ENCODE measurements at regions not wholly inside any gene's neighbourhood (a gene's known extent, or its start where the extent isn't known, plus 50 kb on each side); places are given as distances from the start of the nearest gene placed in this dataset.
"Not testable (repeated sequence)": the region's sequence is repeated elsewhere in the genome, so short reads cannot be mapped to it uniquely, and the experiment has no call there.

DNA sequence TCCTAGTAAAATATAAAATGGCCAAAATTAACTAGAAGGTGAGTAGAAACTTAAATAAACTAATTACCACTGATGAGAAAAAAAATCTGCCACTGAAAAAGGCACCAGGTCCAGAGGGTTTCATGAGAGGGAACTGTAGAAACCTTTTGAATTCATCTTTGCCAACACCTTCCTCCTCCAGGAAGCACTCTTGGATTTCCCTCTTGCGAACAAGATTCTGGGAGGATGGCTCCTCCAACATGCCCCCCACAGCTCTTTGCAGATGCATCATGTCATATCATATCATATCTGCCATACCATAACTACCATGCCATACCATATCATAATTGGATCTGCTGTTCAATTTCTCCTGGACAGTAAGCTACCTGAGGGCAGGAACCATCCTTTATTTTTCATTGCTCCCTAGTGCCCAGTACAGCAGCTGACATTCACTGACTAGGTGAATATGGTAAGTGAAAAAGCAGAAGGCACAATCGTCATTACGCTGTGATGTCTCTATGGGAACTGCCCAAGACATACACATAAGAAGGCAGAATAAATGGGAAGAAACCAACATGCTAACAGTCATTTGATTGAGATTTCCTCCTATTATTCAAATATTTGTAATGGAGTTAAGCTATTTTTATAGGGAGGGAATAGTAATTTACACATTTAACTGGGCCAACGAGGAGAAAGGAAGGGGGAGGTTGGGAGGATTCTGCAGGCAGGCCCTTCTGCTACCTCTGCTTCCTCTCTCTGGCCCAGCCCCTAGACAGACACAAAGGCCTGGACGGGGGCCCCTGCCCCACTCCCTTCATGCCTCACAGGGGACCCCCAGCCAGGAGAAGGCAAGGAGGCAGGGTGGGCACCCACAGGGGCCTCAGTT lies 110.1 kb upstream of the SMURF2 start:
- no peak for DNase-seq

DNA sequence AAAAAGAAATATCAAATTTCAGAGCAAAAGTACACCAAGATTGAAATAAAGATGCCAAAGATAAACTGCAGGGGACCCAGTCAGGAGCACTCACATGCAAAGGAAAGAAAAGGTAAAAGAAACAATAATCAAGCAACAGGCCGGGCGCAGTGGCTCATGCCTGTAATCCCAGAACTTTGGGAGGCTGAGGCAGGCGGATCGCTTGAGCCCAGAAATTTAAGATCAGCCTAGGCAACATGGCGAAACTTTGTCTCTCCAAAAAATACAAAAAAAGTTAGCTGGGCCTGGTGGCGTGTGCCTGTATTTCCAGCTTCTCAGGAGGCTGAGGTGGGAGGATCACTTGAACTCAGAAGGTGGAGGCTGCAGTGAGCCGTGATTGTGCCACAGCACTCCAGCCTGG lies 107.6 kb upstream of the SMURF2 start:
- DNase-seq, result no peak

DNA sequence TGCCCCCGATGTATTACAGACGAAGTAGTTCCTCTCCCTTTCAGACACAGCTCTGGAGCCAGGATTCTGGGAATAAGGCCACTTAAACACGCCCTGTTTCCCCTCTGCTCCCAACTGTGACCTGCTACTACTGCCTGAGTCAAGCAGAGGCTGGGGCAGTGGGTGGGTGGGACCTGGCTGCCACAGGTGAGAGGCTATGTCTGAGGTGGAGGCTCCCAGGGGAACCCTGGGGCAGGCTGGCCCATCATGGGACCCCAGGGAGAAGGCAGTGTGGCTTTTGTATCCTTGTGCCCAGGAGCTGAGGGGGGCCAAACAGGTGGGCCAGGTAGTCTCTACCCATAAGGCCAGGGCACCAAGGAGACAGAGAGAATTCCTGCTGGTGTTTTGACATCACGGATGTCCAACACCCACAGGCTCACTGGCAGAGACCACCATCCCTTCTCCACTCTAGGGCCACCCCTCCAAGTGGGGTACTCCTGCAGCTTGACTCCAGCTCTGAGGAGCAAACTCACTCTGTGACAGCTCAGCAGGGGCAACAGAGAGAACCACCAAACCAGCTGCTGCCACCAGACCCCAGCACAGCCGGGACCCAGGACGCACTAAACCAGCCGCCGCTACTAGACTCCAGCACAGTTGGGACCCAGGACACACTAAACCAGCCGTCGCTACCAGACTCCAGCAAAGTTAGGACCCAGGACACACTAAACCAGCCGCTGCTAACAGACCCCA lies 105.3 kb upstream of the SMURF2 start:
- no peak for DNase-seq

DNA sequence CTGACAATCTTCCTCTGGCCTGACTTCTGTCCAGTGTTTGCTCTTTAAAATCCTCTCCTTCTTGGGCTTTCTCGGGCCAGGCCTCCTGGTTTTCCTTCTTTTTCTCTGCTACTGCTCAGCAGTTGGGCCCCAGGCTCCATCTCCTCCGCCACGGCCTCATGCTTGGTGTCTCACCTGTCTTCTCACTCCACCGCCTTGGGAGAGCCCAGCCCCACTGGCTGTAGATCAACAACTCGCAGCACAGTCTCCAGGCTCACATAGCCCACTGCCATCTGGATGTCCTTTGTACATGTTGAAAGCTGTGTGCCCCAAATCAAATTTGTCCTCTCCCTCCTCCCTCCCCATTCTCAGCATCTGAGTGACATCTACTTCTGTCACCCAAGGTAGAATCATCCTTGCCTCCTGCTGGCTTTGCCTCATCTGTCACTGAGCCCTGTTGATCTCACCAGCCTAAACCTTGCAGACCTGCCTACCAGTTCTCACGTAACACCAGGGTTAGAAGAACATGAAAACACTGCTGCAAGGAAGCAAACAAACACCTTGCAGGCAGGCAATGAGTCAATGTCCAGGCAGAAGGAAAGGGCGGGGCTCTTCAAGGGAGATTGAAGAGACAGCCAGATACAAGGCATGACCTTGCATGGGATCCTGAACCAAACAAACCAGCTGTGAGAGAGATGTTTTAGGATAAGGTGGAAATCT lies 103.2 kb upstream of the SMURF2 start:
- no peak for DNase-seq

DNA sequence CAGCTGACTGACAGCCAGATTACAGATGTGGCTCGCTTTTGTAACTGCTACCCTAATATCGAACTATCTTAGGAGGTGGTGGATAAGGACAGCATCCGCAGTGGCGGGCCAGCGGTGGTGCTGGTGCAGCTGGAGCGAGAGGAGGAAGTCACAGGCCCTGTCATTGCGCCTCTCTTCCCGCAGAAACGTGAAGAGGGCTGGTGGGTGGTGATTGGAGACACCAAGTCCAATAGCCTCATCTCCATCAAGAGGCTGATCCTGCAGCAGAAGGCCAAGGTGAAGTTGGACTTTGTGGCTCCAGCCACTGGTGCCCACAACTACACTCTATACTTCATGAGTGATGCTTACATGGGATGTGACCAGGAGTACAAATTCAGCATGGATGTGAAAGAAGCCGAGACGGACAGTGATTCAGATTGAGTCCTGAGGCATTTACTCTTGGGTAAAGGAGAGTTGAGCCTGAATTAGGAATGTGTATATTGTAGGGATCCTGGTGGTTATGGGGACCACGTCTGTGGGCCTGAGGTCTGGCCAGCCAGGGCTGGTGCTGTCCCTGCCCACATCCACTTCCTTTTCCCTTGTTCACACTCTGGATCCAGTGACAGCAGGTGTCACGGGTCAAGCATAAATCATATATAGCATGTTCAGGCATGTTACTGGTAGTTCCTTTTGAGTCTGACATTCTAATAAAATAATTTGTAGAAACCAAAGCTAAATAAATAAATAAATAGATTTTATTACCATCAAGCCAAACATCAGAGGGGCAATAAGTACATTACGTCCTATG lies 89.0 kb upstream of the SMURF2 start:
- DNase-seq, result no peak

DNA sequence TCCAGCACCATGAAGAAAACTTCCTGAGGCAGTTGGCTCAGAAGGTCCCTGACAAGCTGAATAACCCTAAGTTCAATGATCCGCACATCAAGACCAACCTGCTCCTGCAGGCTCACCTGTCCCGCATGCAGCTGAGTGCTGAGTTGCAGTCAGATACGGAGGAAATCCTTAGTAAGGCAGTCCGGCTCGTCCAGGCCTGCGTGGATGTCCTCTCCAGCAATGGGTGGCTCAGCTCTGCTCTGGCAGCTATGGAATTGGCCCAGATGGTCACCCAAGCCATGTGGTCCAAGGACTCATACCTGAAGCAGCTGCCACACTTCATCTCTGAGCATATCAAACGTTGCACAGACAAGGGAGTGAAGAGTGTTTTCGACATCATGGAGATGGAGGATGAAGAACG lies 88.4 kb upstream of the SMURF2 start:
- DNase-seq, result no peak

DNA sequence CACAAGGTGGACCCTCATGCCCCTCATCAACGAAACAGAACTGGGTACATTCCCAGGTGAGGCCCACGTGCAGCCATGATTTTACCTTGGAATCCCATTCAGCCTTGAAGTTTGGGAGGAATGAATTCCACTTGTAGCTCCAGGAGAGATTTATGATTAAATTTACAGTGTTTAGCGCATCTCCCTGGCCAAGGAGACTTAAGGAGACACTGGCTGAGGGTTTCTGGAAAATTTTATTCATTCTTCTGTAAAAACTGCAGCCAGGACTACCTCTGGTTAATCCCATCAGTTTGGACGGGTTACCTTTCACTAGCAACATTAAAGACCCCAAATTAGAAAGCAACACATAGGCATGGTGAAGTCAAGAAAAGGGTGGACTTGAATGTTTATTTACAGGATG lies 87.2 kb upstream of the SMURF2 start:
- DNase-seq, result no peak

DNA sequence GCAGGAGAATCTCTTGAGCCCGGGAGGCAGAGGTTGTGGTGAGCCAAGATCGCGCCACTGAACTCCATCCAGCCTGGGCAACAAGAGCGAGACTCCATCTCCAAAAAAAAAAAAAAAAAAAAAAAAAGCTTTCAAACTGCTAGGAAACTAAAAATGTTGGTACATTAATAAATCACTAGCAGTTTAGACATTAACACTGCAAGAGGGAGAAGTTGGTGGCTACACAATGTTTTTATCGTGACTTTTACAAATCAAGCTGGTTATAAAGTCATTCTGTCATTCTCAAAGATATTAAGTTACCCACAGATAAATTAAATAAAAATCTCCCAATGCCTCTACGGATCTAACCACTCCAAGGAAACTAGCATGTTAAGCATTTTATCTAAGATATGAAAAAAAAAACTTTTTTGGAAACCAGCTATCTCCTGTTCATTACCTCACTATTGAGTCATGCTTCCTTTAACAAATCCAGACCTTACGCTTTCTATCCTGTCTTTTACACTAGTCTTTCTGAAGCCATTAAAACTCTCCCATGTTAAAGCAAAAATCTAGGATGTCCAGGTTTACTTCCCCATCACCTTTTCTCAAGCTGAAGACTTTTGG lies 85.9 kb upstream of the SMURF2 start:
- no peak for DNase-seq

DNA sequence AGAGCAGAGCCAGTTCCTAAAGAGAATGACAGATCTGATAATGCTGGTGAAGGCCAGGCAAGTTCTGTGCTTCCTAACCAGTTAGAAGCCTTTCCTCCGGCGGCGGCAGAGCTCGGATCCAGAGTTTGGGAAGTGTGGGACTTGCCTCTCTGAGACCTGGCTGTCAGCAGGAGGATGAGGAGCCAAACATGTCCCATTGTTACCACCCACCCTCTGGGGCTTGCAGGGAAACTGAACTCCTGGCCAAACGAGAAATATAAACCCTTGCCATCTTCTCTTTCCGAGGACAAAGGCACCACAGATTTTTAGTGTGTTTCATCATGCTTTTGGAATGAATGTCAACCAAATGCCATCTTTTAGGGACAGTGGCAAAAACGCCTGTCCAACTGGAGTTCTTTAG lies 80.2 kb upstream of the SMURF2 start:
- DNase-seq, result no peak

DNA sequence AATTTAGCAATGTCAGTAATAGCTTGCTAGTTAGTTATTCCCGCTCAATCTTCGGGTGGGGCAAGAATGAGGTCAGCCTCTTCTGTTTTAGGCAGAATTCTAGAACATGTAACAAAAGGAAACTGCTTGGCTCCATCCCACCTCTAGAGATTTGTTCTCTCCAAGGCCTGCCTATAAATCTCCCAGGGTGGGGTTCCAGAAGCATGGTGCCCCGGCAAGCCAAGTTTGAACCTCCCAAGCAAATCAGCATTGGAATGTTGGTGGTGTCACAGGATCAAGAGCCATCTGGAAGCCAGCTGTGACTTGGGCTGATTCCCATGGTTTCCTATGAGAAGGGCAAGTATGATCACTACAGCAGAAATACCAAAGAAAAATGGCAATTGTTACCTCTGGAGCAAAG lies 79.8 kb upstream of the SMURF2 start:
- DNase-seq, result not testable (repeated sequence)

DNA sequence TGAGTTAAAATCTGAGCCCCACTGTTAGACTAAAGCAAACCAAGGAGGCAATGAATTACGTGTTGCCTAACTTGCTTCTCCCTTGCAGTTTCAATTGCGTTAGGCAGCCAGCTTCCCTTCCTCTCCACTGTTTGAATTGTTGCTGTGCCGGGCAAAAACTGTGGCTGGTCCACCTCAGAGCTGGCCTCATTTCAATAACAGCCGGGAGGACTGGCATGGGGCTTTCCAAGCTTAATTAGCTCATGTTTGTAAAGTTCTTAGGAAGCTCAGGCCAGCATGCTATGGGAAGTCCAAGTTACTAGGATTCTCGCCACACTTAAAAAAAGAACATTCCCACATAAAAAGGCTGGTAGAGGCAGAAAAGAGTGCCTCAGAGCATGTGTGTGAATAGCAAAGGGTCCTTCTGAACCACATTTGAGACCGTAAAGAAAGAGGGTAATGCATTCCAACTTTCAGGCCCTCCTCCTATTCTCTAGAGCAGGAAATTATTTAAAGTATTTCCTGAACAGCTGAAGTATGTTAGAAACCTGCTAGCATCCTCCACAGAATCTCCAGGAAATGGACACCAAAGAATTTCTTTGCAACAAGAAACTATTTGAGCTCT lies 79.0 kb upstream of the SMURF2 start:
- no peak for DNase-seq

DNA sequence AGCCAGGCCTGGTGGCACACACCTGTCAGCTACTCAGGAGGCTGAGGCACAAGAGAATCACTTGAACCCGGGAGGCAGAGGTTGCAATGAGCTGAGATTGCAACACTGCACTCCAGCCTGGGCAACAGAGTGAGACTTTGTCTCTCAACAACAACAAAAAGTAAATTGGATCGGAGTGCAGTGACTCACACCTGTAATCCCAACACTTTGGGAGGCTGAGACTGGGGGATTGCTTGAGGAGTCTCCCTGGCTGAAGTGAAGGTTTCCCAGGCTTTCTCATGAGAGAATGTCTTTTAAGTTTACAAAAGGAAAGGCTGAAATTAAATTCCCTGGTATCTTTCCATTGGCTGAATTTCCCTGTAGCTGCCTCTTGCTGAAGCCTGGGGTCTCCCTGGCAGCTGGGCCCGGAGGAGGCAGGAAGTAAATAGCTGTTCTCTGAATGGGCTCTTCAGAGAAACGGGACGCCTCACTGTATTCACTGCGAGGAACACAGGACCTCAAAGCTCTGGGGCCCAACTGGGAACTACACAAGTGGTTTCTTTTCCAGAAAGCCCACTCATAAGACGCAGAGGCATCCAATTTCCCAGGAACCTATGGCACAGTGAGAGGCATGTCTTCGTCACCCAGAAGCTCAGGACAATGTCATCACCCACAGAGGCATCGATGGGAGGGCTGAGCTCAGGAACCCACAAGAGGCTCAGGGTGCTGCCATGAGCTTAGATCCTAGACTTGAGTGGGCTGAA lies 77.4 kb upstream of the SMURF2 start:
- no peak for DNase-seq

DNA sequence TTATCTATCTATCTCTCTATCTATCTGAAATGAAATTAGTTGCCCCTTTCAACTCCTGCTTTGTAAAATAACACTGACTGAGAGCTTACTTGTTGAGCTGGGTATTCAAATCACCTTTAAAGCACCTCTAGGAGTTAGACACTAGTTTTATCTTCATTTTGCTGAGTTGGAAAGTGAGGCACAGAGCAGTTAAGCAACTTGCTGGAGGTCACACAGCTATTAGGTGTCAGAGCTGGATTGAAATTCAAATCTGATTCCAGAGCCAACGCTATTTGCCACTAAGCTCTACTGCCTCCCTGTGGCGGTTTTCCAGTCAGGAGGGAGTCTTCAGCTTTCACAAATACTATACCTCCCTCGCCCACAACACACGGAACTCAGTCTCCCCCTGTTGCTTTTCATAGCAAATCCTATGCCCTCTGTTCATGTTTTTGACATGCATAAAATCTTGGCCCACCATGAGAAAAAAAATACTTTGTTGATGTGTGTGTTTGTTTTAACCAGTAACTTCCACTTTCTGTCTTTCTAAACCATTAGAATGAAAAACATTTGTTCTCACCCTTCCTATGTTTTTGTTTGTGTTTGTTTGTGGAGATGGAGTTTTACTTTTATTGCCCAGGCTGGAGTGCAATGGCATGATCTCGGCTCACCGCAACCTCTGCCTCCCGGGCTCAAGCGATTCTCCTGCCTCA lies 74.8 kb upstream of the SMURF2 start:
- no peak for DNase-seq

DNA sequence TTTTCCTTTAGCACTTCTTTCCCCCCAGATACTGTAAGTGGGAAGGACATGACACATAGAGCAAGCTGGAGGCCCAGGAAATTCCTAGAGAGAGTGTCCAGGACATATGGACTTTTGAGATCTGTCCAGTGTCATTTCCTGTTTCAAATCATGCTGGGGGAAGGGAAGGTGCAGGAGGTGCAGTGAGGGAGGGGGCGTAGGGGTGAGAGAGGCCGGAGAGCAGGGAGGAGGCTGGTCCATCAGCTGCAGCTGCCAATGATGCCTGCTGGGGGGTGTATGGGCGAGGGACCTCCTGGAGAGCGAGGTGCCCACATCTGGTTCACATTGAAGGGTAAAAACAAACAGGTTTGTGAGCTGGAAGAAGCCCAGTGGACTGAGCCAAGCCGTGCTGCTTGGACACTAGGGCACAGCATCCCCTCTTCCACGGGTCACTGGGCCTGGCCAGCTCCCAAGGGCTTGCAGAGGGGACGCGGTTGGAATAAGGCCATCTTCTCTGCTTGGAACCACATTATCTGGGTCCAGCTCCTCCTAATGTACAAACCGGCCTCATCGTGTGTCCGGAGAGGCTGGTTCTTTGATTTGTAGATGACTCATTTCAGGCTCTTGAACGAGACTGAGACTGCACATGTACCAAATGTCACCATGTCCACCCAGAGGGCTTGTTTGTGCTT lies 70.4 kb upstream of the SMURF2 start:
- no peak for DNase-seq

DNA sequence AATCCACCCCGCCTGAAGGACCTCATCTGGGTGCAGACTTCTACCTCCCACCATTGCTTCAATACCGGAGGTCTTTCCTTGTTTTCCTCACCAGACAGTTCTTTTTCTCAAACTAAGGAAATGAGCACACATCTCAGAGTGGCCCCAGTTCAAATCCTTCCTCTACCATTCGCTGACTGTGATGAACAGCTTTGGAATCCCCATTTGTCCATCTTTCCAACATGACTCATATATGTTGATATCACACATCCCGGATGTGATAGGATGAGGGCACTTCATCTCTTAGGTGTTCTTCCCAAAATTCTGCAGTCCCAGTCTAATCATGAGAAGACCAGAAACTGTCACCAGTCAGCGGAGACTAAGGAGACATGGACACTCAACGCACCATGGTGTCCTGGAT lies 67.9 kb upstream of the SMURF2 start:
- DNase-seq, result not testable (repeated sequence)

DNA sequence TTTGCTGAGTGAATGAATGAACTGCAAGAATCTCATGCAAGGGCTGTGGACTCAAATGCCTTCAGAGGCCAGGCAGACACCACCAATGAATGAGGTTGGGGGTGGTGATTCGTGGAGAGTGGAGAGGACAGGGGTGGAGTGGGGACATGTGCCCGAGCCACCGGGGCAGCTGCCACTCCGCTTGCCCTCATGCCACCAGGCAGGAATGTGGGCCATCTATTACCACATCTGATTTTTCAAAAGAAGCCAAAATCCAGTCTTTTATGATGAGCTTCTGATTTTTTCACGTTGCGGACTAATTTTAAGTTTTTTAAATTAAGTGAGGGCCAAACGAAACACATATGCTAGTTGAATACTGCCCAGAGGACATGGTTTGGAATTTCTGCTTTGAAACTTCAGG lies 67.1 kb upstream of the SMURF2 start:
- no peak for DNase-seq

DNA sequence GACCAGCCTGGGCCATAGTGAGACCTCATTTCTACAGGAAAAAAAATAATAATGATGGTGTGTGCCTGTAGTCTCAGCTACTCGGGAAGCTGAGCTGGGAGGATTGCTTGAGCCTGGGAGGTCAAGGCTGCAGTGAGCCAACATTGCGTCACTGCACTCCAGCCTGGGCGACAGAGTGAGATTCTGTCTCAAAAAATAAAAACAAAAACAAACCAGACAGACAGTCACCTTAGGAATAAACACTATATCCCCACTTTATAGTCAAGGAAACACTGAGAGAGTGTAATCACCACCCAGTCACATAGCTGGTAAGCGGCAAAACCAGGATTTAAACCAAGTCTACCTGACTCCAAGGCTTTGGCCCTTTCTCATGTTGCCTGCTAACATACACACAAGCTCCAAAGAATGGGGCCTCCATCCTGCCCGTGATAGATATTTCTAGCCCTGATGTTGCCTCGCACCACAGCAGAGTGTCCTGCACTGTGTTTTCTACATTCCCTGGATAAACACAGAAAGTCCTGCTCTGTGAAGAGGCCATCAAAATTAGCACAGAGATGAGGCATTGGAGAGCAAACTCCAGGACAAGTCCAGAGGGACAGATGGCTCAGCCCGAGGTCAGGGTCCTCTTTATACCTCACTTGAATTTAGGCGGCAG lies 66.1 kb upstream of the SMURF2 start:
- no peak for DNase-seq

DNA sequence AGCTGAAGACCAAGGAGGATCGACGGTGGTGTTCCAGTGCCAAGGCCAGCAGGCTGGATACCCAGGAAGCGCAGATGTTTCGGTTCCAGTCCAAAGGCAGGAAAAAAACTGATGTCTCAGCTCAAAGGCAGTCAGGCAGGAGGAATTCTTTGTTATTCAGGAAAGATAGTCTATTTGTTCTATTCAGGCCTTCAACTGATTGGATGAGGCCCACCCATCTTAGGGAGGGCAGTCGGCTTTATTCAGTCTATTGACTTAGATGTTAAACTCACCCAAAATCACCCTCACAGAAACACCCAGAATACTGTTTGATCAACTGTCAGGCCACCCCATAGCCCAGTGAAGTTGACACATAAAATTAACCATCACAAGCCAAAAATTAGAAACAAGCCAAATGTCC lies 63.9 kb upstream of the SMURF2 start:
- DNase-seq, result not testable (repeated sequence)

DNA sequence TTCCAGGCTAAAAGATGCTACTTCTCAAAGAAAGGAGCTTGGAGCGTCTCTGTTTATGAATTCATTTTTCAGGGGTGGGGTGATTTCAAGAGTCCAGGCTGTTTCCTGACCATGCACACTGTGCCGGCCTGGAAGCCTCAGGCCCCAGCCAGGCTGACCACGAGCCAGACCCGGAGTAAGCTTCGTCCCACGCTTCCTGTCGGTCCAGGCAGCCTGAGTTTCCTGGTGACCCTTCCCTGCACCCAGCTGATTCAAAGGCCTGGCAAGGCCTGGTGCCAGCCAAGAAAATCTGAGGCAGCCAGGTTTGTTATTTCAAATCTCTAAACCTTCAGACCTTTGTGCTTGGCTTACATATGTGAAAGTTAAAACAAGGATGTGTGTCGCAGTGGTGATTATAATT lies 62.1 kb upstream of the SMURF2 start:
- DNase-seq, result not testable (repeated sequence)

DNA sequence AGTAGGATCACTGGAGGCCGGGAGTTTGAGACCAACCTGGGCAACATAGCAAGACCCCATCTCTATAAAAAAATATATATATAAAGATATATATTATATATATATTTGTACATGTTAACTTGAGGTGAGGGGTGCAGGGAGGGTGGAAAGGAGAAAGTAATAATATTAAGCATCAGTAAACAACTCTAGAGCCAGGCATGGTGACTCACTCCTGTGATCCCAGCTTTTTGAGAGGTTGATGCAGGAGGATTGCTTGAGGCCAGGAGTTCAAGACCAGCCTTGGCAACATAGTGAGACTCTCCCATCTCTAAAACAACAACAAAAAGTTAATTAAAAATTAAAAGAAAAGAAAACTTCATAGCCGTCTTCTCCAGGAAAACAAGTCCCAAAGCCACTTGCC lies 61.7 kb upstream of the SMURF2 start:
- no peak for DNase-seq
